ENCODE measurements at regions not wholly inside any gene's neighbourhood (a gene's known extent, or its start where the extent isn't known, plus 50 kb on each side); places are given as distances from the start of the nearest gene placed in this dataset.

DNA sequence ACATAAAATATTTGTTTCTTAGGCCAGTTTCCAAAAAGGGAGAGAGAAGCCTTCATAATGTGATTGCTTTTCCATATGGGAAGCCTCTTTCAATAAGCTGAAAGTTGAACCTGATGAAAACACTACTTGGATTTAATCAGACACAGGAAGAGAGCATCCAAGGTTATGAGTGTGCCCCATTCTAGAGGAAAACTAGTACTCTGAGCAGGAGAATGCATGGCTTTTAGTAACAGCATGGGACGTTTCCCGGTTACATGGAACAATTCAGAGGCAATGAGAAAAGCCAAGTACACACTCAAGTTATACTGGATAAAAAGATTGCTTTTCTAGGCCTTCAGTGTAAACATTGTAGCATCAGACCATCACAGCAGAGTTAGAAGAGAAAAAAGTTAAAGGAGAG lies 315.8 kb downstream of the ZNF516 start:
- DNase-seq: no peak

DNA sequence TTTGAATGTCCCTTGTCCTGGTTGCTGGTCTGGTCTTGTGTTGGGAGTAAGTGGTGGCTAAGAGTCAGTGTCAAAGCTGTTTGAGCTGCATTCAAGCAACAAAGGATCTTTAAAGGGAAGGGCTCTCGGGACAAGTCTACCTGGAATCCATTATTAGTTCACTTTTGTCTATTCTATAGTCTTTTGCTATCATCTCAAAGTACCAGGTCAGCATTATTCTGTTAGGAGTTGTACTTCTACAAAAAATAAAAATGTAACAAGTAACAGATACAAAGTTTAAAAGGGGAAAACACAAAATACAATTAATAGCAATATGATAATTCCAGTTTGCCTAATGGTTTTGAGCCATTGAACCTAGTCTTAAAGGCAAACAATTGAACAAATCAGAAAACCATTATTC lies 317.9 kb downstream of the ZNF516 start:
- DNase-seq: no peak

DNA sequence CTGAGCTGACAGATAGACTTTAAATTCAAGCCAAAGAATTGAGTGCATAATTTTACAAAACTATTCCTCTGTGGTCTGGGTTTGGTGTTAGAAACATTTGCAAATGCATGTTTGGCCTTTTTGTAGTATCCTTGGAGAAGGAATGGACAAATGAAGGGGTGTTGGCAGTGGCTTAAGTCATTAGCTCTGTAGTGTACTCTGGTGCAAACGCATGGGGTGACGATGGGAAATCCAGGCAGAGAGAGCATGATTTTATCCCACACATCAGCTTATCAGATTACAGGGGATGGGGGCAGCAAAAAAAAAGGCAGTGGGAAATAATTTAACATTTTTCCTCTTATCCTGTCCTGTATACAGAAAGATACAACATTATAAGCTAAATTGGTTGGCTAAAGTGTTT lies 320.6 kb downstream of the ZNF516 start:
- no peak for DNase-seq

DNA sequence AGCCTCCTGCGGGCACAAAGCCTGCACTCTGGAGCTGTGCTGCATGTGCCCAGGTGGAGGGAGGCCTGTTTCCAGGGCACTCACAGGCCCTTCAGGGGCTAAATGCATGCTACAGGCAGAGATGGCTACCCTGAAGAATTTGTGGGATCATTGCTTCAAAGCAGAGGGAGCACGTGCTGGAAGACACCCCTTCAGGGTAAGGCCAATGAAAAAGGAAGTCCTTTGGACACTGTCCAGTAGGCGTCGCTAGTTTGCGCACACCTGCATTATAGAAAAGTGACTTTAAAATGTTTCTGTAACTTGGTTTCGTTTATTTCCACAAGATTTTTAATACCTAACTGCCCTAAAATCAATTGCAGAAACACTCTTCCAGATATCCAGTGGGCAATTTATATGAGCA lies 325.3 kb downstream of the ZNF516 start:
- DNase-seq: no peak

DNA sequence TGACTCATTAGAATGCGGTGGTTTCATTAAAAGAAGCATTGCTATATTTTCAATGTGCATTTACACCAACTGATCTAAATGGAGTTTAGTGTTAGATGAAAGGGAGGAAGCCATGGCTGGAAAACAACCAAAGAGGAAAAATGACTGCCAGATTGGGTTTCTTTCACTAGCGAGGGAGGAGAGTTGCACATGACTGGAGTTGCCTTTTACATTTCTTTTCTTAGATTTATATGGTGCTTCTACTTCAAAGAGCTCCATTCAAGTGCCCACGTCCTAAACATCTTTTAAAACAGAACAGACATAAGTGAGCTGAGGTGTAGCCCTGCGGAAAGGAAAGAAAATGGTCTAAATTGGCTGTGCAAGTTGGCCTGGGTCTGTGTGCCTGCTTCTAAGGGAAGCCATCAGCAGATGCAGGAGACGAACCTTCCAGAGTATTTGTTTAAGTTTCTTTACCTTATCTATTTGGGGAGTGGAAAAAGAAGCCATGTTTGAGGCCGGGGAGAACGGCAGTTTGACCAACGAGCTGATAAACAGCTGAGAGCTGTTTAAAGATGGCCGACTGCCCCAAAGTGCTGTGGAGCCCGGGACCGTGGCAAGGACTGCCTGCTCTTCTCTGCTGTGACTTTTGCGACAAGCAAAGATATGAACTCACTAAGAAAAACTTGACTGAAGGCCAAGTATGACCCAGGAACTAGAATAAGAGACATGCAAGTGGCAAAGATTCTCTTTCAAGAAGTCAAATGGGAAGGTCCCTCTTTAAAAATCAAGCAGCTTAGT lies 327.0 kb downstream of the ZNF516 start:
- DNase-seq: no peak

DNA sequence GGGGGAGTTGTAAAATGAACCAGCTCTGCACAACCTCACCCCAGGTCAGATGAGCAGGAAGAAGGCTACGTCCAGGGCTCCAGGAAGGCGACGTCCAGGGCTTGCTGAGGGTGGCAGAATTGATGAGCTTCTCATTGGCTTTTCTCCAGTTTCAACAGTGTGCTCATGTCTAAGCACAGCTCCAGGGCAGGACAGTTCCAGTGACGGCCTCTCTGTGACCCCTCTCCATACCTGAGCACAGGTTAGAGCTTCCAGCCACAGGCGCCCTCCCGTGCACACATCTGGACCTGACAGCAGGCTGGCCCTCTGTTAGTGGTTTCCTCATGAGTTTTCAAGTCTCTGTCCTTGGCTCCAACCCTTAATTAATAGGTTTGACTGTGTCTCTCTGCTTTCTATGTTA lies 327.6 kb downstream of the ZNF516 start:
- no peak for DNase-seq

DNA sequence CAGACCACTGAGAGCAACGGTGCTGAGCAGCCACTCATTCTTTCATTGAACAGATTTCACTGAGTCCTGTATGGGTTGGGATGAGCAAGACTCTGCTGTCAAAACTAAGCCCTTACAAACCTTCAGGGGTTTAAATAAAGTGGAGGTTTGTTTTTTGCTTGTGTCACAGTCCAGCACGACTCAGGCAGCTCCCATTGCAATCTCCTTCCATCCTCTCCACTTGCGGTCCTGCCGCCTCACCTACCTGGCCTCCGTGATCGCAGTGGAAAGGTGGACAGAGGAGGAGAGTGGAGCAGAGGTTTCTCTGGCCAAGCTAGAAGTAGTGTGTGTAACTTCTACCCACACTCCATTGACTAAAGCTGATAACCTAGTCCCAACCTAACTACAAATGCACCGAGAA lies 332.2 kb downstream of the ZNF516 start:
- DNase-seq: no peak

DNA sequence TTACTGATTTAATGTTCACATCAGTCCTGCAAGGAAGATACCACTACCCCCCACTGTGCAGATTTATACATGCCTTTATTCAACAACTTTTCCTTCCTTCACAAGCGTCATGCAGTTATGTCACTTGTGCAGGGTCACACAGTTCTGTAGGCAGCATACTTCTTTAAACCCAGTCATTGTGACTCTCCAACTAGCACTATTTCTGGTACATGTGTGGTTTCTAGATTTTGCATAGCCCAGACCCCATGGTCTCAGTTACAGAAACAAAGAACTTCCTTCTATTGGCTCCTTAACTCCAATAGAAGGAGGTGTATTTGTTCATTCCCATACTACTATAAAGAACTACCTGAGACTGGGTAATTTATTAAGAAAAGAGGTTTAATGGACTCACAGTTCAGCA lies 333.1 kb downstream of the ZNF516 start:
- DNase-seq: no peak

DNA sequence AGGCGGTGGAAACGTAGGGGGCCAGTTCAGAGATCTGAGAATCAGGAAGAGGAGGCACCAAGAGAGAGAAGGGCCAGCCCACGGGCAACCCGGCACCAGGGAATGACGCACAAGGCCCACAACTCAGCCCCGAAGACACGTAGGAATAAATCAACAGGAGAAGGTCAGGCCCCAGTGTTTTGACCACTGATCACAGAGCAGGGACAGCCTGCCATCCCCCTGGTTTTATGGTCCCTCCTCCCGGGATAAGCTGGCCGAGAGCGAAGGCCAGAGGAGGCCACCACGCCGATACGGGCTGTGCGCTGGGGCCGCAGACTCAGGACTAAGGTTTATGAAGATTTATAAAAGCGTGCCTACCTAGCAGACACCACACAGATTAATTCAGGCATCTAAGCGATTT lies 341.4 kb downstream of the ZNF516 start:
- DNase-seq: no peak

DNA sequence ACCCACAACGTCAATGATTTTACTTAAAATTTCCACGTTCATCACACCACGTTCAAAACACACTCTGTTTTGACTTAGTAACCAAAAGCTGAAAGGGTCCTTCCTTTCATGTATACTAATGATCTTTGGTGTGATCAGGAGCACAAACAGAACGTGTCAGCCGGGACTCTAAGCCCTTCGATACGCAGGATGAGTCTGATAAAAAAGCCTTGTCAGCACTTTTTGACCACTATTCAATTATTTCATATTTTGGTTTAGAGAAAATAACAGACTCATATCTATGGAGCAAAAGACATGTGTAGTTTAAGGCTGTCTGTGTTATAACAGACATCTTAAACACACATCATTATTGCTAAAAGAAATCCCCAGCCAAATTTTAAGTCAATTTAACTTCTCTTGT lies 345.3 kb downstream of the ZNF516 start:
- DNase-seq: no peak

DNA sequence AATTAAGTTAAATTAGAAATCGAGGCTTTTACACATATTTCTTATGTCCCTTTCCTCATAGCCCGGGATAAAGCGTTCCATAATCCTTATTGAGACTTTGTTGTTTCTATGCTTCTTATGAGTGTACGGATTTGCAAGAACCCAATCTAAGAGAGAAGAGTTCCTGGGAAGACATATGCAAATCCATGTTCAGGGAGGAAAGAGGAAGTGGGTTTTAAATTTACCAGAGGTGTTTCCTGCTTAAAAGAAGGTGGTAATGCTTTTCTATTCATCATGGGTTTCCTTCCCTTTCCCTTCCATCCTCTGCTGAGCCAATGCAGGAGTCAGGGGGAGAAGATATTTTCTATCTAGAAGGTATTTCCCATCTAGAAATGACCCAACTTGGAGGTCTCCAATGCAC lies 345.8 kb downstream of the ZNF516 start:
- DNase-seq: no peak

DNA sequence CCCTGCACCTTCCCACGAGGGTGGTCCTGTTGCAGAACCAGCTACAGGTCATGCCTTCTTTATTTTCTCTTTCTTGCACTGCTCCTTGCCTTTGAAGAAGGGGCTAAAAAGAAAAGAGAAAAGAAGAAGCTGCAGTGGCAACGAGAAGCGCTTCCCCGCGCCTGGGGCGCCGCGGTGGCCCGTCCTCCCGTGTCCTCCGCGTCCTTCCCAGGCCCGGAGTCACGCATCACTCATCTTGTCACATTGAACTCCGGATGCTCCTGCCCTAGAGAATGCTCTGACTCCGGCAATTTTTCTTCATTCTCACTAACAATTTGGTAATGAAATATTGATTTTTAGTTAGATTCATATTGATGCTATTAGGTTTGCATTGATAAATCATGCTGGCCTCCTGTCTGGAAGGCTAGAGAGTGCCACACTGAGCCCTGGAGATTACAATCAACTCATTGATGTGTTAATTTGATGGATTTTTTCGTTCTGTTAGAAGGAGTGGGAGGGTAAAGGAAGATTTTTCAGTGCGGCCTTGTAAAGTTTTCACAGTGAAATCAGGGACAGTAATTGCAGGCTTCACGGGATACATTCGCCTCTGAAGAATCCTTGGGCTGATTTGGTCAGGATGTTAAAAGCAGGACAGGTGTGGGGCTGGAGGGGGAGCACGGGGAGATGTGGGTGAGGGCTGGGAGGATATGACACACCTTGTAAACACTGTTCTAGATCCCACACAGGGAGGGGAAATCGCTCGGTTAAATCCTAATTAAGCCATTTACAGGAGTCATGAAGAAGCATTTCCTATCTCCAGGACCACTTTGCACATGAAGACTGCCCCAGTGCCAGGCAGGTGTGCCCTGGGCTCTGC lies 349.3 kb downstream of the ZNF516 start:
- no peak for DNase-seq

DNA sequence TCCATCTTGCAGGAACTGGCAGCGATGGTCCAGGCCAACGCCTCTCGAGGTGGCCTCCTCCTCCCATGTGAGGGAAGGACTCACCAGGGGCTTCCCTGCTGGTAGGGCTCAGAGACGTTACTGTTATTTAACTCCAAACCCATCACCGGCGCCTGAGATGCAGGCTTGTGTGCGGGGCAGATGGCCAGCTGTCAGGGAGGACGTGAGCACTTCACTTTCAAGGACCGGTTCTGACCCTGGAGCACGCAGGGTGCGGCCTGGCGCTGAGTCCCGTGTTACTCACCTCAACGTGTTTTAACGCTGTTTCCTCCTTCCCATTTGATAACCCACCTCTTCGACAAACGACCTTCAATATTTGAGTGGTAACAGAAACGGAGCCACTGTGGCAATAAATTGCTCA lies 350.2 kb downstream of the ZNF516 start:
- DNase-seq: no peak

DNA sequence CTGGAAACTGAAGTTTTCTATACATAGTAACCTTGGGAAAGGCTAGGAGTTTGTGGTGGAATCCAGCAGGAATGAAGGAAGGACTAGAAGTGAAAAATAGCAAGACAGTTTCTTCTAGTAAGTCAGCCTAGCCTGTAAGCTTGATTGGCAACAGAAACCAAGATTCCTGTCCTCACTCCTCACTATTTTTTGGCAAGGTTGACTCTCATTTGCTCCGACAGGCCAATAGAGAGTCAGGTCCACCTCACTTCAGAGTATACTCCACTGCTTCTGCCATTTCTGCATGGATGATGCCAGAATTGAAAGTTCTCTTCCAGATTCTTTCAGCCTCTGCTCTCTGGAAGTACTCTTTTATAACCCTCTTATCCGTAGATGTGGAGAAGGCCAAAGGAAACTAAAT lies 352.4 kb downstream of the ZNF516 start:
- no peak for DNase-seq

DNA sequence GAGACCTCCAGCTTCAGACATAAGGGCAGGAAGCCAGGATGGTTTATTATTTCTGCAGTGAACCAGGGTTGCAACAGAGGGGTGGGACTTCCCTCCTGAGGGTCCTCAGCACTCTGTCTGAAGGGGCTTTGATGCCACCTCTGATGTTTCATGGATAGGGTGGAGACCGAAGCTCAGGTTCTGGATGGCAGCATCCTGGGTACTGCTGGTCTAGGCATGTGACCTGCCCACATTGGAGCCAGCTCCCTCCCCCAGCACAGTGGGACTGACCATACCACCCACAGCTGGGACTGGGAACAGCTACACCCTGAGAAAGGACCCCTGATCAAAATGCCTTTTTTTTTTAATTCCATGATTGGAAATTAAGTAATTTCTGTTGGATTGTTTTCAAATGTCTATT lies 355.2 kb downstream of the ZNF516 start:
- no peak for DNase-seq

DNA sequence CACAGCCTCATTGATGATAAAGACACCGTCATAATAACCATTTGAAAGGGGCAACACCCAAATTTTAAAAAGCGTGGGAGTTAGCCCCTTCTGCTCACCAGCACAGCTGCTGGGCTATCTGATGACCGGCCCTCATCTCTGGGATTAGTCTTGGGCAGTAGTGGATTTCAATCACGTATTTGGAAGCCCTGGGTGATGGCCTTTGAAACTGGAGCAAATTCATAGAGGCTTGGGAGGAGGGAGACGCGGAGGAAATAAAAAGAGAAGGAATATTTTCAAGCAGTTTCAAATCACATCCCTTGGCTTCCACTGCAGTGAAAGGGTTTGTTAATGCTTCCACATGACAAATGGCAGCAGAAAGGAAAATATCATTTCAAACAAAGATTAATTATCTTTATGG lies 357.8 kb downstream of the ZNF516 start:
- DNase-seq: no peak

DNA sequence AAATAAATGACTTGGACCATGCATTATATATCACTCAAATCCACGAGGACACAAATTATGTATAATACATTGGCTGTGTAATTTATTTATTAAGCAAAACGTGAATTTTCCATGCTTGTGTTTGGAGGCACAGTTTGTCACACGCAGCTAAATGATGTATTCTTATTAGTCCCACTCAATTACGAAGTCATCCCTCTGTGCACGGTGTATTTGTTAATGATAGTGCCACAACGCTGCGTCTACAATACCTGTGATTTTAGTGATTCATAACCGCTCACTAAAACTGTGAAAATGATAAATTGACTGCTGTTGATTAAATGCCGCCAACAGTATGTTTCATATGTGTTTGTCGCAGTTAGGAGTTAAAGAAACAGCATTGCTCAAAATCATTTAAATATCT lies 358.3 kb downstream of the ZNF516 start:
- no peak for DNase-seq

DNA sequence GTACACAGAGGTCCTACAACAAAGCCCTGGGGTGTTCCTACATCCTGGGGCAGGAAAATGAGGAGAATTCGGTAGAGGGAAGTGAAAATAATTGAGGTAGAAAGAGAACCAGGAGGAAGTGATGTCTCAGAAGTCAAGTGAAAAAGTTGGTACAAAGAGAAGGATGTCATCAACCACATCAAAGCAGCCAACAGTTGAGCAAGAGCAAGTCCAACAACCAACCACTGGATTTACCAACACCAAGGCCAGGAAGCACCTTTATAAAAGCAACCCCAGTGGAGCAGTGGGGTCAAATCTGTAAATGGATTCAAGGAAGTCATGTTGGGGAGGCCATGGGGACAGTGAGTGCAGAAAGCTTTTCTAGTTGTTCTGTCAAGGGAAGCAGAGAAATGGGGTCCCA lies 360.4 kb downstream of the ZNF516 start:
- DNase-seq: no peak

DNA sequence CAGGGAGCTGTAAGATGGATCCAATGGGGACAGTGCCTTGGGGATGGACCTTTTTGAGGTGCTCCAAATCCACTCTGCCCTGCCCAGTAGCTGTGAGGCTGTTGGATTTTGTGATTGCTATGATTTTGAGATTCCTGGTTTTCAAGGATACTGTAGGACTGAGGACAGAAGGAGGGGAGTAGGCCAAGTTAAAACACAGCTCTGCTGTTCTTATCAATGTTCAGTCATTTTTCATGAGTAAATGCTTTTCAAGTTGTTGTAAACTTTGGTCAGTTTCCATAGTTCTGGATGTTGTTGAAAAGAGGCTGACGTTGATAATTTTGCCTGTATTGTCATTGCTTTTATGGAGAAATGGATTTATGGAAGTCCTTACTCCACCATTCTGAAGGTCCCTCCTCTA lies 361.2 kb downstream of the ZNF516 start:
- DNase-seq: no peak

DNA sequence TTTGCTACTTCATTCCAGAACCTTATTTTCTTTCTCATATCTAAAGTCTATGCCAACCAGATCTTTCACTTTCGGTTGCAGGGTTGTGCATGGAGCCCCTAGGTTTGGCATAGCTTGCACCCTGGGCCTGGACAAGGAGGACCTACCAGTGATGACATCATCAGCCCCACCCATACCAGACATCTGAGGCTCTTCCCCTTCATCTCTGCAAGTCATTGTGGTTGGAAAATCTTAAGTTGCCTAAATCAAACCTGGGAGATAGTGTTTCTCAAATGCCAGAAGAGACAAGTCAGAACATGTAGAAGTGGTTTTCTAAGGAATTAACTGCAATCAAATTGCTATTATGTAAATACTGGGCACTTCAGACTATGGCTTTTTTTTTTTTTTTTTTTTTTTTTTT lies 363.3 kb downstream of the ZNF516 start:
- DNase-seq: no peak

DNA sequence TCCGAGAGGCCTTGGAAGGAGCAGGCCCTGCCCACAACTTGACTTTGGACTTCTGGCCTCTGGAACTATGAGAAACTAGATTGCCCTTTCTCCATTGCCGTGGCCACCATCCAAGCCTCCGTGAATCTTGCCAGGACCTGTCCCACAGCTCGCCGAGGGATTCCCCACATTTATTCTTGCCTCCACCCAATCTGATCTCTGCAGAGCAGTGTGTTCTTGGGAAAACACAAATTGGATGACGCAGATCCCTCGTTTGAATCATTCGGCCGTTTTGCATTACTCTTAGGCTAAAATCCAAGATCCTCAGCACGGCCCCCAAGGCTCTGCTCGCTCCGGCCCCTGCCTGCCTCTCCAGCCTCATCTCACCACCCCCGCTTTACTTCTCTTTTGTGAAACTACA lies 364.2 kb downstream of the ZNF516 start:
- DNase-seq: no peak

DNA sequence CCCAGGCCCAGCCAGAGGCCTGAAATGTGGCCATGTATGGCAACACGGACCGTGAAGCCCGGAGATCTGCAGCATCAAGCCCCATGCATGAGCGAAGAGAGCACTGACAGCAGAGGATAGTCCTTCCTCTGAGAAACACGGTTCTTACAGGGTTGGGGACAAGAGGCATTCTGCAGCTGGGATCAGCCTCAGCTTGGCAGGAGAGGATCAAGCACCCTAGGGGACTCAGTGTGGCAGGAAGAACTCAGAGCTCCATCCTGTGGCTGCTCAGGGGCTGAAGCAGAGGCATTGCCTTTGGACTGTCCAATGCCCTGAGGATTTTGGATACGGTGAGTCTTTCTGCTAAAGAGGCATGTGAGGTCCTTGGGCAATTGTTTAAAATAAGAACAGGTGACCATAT lies 368.7 kb downstream of the ZNF516 start:
- DNase-seq: no peak

DNA sequence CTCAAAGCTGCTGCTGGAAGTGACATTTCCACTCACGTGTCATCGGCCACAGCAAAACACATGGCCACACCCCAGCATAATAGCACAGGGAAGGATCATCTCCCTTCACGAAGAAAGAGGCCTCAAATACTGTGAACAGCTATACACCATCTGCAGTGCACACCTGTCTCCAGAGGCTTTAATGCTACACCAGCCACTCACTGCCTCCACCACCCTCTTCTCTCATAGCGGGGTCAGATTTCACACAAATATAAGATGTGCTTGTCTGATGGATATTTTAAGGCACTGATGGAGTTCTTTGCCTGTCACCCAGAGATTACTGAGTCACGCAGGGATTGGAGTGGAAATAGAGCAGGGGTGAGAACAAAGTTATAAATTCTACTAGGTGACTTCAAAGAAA lies 374.0 kb downstream of the ZNF516 start:
- DNase-seq: no peak

DNA sequence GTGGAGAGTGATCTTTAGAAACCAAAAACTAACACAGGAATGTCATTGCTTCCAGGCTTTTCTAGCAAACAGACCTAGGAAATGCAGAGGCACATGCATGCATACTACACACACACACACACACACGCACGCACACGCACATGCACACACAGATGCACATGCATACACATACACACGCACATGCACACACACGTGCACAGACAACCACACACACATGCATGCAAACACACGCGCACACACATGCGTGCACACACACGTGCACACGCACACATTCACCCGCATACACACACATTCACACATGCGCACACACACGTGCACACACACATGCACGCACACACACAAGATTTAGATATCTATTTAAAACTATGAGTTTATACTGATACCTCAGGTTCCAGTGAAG lies 379.5 kb downstream of the ZNF516 start:
- no peak for DNase-seq

DNA sequence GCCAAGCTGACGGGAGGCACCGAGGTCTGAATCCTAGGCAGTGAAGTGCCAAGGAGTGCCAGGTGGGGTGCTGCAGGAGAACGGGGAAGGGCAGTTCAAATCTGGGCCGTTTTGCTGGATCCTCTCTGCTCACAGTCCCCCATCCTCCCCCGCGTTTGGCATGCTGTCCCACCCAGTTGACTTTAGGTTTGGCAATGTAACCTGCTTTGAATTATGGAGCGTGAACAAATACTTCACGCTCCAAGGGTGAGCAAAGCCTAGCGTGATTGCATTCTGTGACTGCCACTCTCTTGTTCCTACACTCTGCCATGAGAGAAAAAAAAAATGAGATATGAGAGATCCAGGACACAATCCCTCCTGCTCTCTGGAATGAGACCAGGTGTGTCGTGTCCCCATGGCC lies 381.9 kb downstream of the ZNF516 start:
- no peak for DNase-seq

All from stimulated activated CD4-positive, alpha-beta T cell treated with anti-CD3 and anti-CD28 coated beads, Interleukin-4, amount 100 ng/mL, for 1 hour (primary cell).